Fibroblast of lung (primary cell): ENCODE measurements at regions not wholly inside any gene's neighbourhood (a gene's known extent, or its start where the extent isn't known, plus 50 kb on each side); places are given as distances from the start of the nearest gene placed in this dataset.

ENCODE experiments used
- EZH2 ChIP-seq: IDR thresholded peaks from 2 replicates; pipeline ENCODE4 v1.5.1; 2012; ENCODE audit warnings: low read length, control low read depth, mild to moderate bottlenecking; ENCODE audit errors: missing control alignments
- TF ChIP-seq, protein P1 (sequence below), 2 donors: IDR thresholded peaks in 1 of 2; conservative IDR thresholded peaks in 1 of 2; 1 replicate in 1 of 2; 2 replicates in 1 of 2; pipeline ENCODE4 v1.5.1; 2011 to 2012; ENCODE audit warnings: low read length in 2 of 2, control low read depth in 1 of 2, inconsistent platforms in 1 of 2, low read depth in 1 of 2, mild to moderate bottlenecking in 1 of 2

GRCh38 chr6:121597654-121598053 lies 162.2 kb downstream of the GJA1 start:
- TF ChIP-seq, protein P1, sequence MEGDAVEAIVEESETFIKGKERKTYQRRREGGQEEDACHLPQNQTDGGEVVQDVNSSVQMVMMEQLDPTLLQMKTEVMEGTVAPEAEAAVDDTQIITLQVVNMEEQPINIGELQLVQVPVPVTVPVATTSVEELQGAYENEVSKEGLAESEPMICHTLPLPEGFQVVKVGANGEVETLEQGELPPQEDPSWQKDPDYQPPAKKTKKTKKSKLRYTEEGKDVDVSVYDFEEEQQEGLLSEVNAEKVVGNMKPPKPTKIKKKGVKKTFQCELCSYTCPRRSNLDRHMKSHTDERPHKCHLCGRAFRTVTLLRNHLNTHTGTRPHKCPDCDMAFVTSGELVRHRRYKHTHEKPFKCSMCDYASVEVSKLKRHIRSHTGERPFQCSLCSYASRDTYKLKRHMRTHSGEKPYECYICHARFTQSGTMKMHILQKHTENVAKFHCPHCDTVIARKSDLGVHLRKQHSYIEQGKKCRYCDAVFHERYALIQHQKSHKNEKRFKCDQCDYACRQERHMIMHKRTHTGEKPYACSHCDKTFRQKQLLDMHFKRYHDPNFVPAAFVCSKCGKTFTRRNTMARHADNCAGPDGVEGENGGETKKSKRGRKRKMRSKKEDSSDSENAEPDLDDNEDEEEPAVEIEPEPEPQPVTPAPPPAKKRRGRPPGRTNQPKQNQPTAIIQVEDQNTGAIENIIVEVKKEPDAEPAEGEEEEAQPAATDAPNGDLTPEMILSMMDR (conservative IDR thresholded peaks at IDR 0.05 in 1 of 2, IDR thresholded peaks at IDR 0.05 in 1 of 2; ENCODE audit: low read depth in 1 of 2, low read length in 2 of 2): no peak
- no peak for TF ChIP-seq EZH2
